ENCODE measurements at regions not wholly inside any gene's neighbourhood (a gene's known extent, or its start where the extent isn't known, plus 50 kb on each side); places are given as distances from the start of the nearest gene placed in this dataset.

DNA sequence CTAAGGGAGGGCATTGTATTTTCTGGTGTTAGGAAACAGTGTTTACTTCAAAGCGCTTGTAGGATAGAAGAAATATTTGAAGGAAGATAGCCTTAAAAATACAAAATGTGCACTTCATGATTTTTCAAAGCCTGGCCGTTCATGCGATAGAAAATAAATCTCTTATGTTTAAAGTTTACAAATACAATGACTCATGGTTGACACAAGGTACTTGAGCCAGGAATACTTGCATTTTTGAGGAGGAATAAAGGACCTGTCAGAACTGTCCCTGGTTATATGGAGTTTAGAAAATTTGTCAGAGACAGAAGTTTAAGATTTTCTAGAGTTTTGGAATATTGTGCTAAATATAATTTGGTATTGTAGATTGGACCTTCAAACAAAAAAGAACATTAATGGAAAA lies 1223.2 kb upstream of the SLC10A2 start:
- Histone ChIP-seq H3K9me2 (ENCODE audit: insufficient read depth, low read length) (no peaks in the 10 kb centered on the region), H3K4me3 (ENCODE audit: low read depth, low read length, poor library complexity, severe bottlenecking) (no peak overlapping the region), H3K36me3 (ENCODE audit: insufficient read depth, low read length) (no peaks in the 10 kb centered on the region), H3K9me3 (ENCODE audit: low read length) (no peaks in the 10 kb centered on the region), H4K20me1 (ENCODE audit: insufficient read depth, low read length) (no peaks in the 10 kb centered on the region), H3K4me1 (ENCODE audit: insufficient read depth, low read length, poor library complexity, severe bottlenecking) (no peaks in the 10 kb centered on the region), H3K4me2 (ENCODE audit: low read length) (no peak overlapping the region), H3K27ac (ENCODE audit: low read depth, low read length, poor library complexity, severe bottlenecking) (no peak overlapping the region), H2AFZ (ENCODE audit: low read length) (no peak overlapping the region), H3K79me2 (ENCODE audit: insufficient read depth, low read depth, low read length) (no peaks in the 10 kb centered on the region)
- DNase-seq (ENCODE audit: low spot score) = no peak
- BruUV-seq (replicated peaks) = no TSS peak
- CTCF ChIA-PET (ENCODE audit: unreplicated experiment) = no interaction called here
- POLR2A ChIA-PET = no interaction called here
- intact Hi-C loops (cut with micrococcal nuclease; ENCODE audit: unreplicated experiment) = no loop called here
- TF ChIP-seq, protein P1, sequence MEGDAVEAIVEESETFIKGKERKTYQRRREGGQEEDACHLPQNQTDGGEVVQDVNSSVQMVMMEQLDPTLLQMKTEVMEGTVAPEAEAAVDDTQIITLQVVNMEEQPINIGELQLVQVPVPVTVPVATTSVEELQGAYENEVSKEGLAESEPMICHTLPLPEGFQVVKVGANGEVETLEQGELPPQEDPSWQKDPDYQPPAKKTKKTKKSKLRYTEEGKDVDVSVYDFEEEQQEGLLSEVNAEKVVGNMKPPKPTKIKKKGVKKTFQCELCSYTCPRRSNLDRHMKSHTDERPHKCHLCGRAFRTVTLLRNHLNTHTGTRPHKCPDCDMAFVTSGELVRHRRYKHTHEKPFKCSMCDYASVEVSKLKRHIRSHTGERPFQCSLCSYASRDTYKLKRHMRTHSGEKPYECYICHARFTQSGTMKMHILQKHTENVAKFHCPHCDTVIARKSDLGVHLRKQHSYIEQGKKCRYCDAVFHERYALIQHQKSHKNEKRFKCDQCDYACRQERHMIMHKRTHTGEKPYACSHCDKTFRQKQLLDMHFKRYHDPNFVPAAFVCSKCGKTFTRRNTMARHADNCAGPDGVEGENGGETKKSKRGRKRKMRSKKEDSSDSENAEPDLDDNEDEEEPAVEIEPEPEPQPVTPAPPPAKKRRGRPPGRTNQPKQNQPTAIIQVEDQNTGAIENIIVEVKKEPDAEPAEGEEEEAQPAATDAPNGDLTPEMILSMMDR (conservative IDR thresholded peaks at IDR 0.05; ENCODE audit: low read length) = no peak
- TF ChIP-seq EZH2phosphoT487 (IDR thresholded peaks at IDR 0.05; ENCODE audit: borderline replicate concordance, low read depth, low read length) = no peak

DNA sequence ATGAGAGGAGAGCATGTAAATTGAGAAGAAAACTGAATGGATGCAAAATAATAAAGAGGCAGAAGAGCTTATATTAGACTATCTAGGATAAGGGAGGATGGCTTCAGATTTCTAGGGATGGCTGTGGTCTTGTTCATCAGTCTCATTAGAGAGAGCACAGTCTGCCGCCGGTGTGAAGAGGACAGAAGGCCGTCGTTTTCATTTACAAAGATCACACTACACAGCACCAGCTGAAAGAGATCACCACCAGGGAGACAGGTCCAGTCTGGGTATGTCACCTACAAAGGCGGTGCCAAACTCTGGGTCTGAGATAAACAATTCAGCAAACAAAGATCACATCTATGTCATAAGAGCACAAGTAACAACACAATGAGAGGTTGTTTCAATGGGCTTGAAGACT lies 1222.3 kb upstream of the SLC10A2 start:
- Histone ChIP-seq H3K9me3 (ENCODE audit: low read length) (no peaks in the 10 kb centered on the region), H2AFZ (ENCODE audit: low read length) (no peak overlapping the region), H3K79me2 (ENCODE audit: insufficient read depth, low read depth, low read length) (no peaks in the 10 kb centered on the region), H3K9me2 (ENCODE audit: insufficient read depth, low read length) (no peaks in the 10 kb centered on the region), H3K4me2 (ENCODE audit: low read length) (no peak overlapping the region), H4K20me1 (ENCODE audit: insufficient read depth, low read length) (no peaks in the 10 kb centered on the region), H3K4me3 (ENCODE audit: low read depth, low read length, poor library complexity, severe bottlenecking) (no peak overlapping the region), H3K27ac (ENCODE audit: low read depth, low read length, poor library complexity, severe bottlenecking) (no peak overlapping the region), H3K4me1 (ENCODE audit: insufficient read depth, low read length, poor library complexity, severe bottlenecking) (no peaks in the 10 kb centered on the region), H3K36me3 (ENCODE audit: insufficient read depth, low read length) (no peaks in the 10 kb centered on the region)
- BruUV-seq (replicated peaks) = no TSS peak
- ChIA-PET POLR2A (no interaction called here), CTCF (ENCODE audit: unreplicated experiment) (no interaction called here)
- intact Hi-C loops (cut with micrococcal nuclease; ENCODE audit: unreplicated experiment) = no loop called here
- no peak for DNase-seq (ENCODE audit: low spot score)
- no peak for TF ChIP-seq EZH2phosphoT487 (IDR thresholded peaks at IDR 0.05; ENCODE audit: borderline replicate concordance, low read depth, low read length)
- TF ChIP-seq, protein P1 (conservative IDR thresholded peaks at IDR 0.05; ENCODE audit: low read length) = no peak

DNA sequence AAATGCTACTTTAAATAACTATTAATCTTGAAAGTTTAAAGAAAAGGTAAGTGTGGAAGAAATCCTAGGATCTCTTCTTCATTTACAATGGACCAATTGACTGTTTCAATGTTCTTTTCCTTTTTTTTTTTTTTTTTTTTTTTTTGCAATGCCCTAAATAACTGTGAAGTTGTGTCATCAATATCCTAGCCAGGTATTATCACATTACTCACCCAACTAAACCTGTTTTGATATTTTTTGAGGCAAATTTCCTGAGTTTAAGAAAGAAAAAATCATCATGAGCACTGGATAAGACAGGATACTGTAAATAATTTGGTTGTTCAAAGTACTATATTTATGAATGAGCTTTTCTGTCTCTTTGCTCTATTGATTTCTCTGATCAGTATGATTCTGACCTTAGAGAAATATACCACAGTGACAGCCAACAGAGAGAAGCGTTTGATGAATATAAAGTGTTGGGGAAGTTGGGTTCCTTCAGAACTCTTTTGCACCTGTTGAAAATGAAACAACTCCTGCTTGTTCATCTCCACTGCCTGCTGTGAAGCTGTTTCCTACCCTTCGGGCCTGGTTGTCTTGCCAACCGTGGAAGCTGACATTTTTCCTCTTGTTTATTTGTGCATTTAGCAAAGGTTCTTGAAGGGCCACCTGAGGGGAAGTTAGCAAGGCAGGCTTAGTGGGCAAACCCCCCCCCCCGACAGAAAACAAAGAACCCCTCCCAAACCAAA lies 1220.5 kb upstream of the SLC10A2 start:
- Histone ChIP-seq H3K4me1 (ENCODE audit: insufficient read depth, low read length, poor library complexity, severe bottlenecking) (no peaks in the 10 kb centered on the region), H3K79me2 (ENCODE audit: insufficient read depth, low read depth, low read length) (no peaks in the 10 kb centered on the region), H4K20me1 (ENCODE audit: insufficient read depth, low read length) (no peaks in the 10 kb centered on the region), H2AFZ (ENCODE audit: low read length) (no peak overlapping the region), H3K9me3 (ENCODE audit: low read length) (no peaks in the 10 kb centered on the region), H3K27ac (ENCODE audit: low read depth, low read length, poor library complexity, severe bottlenecking) (no peak overlapping the region), H3K36me3 (ENCODE audit: insufficient read depth, low read length) (no peaks in the 10 kb centered on the region), H3K9me2 (ENCODE audit: insufficient read depth, low read length) (no peaks in the 10 kb centered on the region), H3K4me2 (ENCODE audit: low read length) (no peak overlapping the region), H3K4me3 (ENCODE audit: low read depth, low read length, poor library complexity, severe bottlenecking) (no peak overlapping the region)
- ChIA-PET CTCF (ENCODE audit: unreplicated experiment) (no interaction called here), POLR2A (no interaction called here)
- intact Hi-C loops (cut with micrococcal nuclease; ENCODE audit: unreplicated experiment) = no loop called here
- TF ChIP-seq, protein P1 (conservative IDR thresholded peaks at IDR 0.05; ENCODE audit: low read length) = no peak
- no peak for TF ChIP-seq EZH2phosphoT487 (IDR thresholded peaks at IDR 0.05; ENCODE audit: borderline replicate concordance, low read depth, low read length)
- DNase-seq (ENCODE audit: low spot score) = no peak
- no TSS peak for BruUV-seq (replicated peaks)

All from OCI-LY7 (cell line).